Islet precursor cell (in vitro differentiated cells): ENCODE measurements at regions not wholly inside any gene's neighbourhood (a gene's known extent, or its start where the extent isn't known, plus 50 kb on each side); places are given as distances from the start of the nearest gene placed in this dataset.
"Not testable (repeated sequence)": the region's sequence is repeated elsewhere in the genome, so short reads cannot be mapped to it uniquely, and the experiment has no call there.

Source experiments
- DNase-seq: peaks from one replicate; pipeline ENCODE4 v3.0.0-alpha.2; 2018

DNA sequence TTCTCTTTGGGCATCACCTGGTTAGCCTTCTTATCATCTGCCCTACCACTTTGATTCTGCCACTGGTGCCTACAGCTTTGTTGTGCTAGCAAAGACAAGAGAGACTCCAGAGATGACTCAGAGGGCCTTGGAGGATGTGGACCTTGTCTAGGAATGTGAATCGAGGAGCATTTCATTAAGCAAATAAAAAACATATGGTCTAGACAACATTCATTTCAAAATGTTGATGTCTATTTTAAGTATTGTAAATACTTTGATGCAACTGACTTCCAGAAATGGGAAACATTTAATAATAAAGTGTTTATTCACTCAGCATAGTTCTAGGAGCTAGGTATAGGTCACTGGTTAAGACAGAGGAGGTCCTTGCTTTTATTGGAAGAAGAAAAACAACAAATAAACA, 195.5 kb downstream of the CDCA7 start:
- DNase-seq = no peak

DNA sequence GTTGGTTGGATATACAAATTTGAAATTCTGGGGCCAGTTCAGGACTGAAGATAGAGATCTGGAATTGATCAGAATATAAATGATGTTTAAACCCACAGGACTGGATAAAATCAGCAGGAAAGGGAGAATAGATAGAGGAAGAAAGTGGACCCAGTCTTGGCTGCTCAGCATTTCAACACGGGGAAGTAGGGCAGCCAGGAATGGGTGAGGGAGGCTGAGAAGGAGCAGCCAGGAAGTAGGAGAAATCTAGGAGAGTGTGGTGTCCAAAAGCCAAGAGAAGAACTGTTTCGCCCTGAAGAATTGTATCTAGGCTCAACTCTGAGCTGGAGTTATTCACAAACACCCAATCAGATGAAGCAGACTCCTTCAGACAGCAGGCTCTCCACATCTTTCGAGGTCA, 197.9 kb downstream of the CDCA7 start:
- DNase-seq = no peak

DNA sequence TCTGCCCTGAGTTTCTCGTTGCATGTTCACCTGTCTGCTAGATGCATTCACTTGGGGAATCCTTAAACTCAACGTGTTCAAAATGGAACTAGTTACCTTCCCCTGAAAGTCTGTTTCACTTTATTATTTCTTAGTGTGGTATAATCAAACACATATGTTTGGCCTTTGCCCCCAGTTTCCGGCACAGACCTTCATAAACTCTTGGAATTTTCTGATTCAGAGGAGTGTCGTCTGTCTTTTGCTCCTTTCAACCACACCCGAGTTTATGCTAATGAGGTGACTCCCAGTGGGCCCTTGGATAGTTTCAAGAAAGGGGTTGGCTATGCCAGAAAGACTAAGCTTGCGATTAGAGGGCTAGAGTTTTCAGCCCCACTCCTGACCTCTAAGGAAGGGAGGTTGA, 198.9 kb downstream of the CDCA7 start:
- no peak for DNase-seq

DNA sequence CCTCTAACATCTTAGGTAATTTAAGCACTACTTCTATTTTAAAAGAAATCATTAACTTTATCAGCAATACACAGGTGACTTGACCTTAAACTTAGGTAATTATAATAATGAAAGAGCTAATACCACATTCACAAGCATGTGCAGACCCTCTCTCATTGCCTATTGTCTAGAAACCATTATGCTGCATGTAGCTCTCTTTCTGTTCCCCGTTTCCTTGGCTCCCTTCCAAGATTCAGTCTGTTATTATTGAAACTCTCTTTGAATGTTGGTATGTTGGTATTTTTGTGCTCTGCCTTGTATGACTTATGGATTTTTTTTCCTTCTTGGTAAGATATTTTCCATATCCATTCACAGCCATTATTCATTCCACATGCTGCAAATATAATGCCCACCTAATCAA, 201.2 kb downstream of the CDCA7 start:
- DNase-seq = no peak

GRCh38 chr2:173556816-173557215, 202.1 kb downstream of the CDCA7 start:
- no peak for DNase-seq

DNA sequence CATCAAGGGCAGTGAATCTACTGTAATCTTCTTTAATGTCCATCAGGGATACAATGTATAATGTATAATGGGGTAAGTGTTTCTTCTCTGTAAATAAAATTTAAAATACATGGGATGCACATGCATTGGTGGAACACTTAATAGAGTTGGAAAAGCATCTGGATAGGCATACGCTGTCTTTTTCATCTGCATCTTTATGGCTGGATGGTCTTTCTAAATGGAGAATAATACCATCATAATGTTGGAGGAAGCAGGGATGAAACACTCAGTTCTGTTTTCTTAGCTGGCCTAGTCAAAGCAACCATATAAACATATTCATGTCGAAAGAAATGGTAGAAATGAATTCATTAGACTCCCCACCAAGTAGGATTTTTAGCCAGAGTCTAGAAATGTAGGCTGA, 202.8 kb downstream of the CDCA7 start:
- DNase-seq = no peak

DNA sequence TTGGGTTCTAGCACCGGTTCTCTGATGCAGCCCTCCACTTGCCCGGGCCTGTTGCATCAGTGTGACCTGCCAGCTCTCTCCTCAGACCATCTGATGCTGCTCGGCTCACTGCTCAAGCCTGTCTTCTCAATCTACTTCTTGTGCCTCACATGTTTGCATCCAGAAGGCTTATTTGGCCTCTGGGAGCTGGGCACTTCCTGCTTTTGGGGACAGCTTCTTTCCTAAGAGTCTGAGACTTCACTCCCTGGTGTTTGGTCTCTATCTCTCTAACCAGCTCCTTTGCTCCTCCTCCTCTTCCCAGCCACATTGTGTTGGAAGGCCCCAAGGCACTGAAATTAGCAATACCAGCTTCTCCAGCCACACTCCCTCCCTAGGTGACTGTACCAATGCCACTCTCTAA, 212.8 kb downstream of the CDCA7 start:
- DNase-seq = no peak

GRCh38 chr2:173568054-173568453, 213.4 kb downstream of the CDCA7 start:
- DNase-seq = no peak

GRCh38 chr2:173571021-173571821, 216.5 kb downstream of the CDCA7 start:
- DNase-seq = no peak

- DNase-seq = no peak
These were observed 217.4 kb downstream of the CDCA7 start for GRCh38 chr2:173571887-173572680.

DNA sequence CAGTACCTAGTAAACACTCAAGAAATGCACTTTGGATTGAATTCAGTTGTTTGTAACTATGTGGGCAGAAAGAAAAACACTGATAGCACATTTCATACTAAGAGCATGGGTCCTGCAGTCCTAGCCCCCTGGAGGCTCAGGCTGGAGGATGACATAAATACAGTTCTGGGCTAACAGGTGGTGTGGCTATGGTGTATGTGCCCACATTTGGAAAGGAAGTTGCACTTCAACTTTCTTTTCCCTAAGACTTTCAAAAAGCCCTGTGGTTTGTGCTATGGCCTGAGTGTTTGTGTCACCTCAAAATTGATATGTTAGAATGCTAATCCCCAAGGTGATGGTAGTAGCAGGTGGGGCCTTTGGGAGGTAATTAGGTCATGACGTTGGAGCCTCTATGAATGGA, 218.2 kb downstream of the CDCA7 start:
- DNase-seq = no peak

DNA sequence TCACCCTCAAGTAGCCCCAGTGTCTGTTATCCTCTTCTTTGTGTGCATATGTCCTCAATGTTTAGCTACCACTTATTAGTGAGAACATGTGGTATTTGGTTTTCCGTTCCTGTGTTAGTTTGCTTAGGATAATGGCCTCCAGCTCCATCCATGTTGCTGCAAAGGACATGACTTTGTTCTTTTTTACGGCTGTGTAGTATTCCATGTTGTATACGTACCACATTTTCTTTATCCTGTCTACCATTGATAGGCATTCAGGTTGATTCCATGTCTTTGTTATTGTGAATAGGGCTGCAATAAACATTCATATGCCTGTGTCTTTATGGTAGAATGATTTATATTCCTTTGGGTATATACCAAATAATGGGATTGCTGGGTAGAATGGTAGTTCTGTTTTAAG, 219.1 kb downstream of the CDCA7 start:
- not testable (repeated sequence) for DNase-seq

DNA sequence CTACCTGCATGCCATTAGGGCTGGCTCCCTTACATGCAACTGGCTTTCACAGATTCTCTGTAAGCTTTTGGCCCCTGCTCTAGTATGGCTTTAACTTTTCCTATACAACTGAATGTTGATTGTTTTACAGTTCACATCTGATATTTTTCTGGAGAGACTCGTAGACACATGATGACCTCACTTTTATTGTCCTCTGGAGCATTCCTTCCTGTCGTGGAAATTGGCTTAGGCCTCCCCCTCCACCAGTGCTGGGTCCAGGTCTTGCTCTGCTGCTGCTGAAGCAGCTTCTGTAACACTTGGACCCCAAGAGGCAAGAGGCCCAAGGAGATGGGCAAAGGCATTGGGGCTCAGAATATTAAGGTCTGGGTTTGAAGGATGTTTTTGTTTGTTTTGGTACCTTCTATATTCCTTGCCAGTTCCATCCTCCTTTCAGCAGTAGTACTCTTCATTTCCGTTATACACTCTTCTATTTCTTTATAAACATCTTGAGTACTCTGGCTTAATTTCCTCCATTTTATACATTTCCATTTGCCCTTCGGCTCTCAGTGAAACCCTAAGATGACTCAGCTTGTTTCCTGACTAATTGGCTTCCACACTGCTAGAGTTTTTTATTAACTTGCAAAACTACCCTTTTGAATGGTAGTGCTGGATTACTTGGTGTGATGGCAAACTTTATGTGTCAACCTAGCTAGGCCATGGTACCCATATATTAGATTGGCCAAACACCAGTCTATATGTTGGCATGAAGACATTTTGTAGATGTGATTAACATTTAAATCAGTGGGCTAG, 219.8 kb downstream of the CDCA7 start:
- DNase-seq = no peak

- no peak for DNase-seq
These were observed 223.9 kb downstream of the CDCA7 start for GRCh38 chr2:173578404-173579107.

DNA sequence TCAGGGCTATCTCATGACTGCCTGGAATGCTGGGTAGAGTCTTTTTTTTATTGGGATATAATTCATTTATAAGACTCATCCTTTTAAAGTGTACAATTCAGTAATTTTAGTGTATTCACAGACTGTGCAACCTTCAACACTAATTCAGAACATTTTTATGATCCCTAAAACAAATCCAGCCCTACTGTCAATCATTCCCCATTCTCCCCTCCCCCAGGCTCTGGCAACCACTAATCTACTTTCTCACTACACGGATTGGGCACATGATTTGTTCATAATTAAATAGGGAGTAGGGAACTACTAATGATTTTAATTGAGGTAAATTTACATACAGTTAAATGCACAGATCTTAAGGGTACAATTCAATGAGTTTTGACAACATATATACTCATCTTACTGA, 225.7 kb downstream of the CDCA7 start:
- DNase-seq = no peak

DNA sequence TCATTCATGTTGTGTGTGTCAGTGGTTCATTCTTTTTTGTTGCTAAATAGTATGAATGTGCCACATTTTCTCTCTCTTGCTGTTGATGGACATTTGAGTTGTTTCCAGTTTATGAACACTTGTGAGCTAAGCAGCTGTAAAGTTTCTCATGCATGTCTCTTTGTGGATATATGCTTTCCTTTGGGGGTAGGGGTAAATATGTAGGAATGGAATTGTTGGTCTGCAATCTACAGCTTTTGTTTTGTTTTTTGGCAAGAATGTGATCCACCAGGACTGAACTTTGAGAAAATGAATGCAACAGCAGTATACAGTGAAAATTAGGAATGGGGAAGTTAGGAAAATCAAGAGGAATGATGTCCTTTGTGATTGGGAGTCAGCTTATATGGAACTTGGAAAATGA, 226.3 kb downstream of the CDCA7 start:
- no peak for DNase-seq

DNA sequence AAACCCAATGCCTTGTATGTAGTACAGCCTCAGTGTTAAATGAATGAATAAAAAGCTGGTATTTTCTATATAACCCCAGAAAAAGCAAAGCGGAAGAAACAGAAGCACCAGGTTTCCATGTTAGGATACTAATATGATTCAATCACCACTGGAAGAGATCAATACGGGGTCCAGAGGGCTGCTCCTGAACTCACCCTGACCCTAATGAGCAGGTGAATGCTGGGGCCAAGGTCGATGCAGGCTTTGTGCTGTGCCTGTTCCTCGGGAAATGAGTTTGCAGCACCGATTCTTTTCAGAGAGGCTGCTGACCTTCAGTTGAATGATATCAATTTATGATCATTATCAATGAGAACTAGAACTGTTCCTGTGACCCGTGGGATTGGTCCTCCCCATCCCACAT, 228.5 kb downstream of the CDCA7 start:
- no peak for DNase-seq

DNA sequence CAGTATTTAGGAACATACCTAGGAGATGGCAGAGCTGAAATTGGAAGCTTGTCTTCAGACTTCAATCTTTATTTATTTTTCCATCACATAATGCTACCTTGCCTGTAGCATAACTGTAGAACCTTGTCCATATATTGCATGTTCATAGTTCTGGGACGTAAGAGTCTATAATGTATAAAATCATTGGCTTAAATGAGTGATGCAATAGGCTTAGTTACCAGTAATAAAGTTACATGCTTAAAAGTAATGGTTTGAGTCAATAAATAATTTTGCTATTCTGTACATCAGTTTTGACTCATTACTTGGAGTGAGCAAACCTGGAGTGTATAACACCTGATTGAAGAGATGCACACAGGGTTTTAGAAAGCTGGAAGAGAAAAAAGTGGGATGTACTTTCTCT, 229.3 kb downstream of the CDCA7 start:
- DNase-seq = no peak

GRCh38 chr2:173584676-173585458, 230.2 kb downstream of the CDCA7 start:
- no peak for DNase-seq

- no peak for DNase-seq
These were observed 234.3 kb downstream of the CDCA7 start for GRCh38 chr2:173588931-173589369.

GRCh38 chr2:173589604-173590275, 235.1 kb downstream of the CDCA7 start:
- DNase-seq = no peak
